AG04449 (cell line): ENCODE measurements at regions not wholly inside any gene's neighbourhood (a gene's known extent, or its start where the extent isn't known, plus 50 kb on each side); places are given as distances from the start of the nearest gene placed in this dataset.

Experiments
- CTCF ChIA-PET: fragments of 350-600 bp; formaldehyde crosslinking; extraction: SDS; loops from one replicate; lab custom pipeline; 2021; ENCODE audit warnings: antibody characterized with exemption; lab: Yijun Ruan, JAX
- POLR2A ChIA-PET: fragments of 400-600, 350-600 bp; formaldehyde crosslinking; extraction: SDS; loops from one replicate; lab custom pipeline; 2020; ENCODE audit warnings: antibody characterized with exemption, inconsistent platforms; lab: Yijun Ruan, JAX
- DNase-seq: peaks from one replicate; pipeline ENCODE4 v3.0.0-alpha.2; 2010; ENCODE audit warnings: low read depth, low spot score
- H3K4me3 ChIP-seq: 2 replicates; pipeline ENCODE4 v1.5.1; 2011; ENCODE audit warnings: low read depth, mild to moderate bottlenecking, control low read depth, low read length
- CTCF ChIP-seq: IDR thresholded peaks from one replicate; pipeline ENCODE4 v1.5.1; 2011; ENCODE audit warnings: mild to moderate bottlenecking, moderate library complexity, low read length, control low read depth, inconsistent platforms; ENCODE audit not compliant: insufficient read depth; ENCODE audit errors: missing control alignments

GRCh38 chr12:97299847-97300246 lies 162.8 kb upstream of the RMST start:
- DNase-seq, result no peak
- POLR2A ChIA-PET, result no interaction called here
- no peak overlapping the region for H3K4me3 ChIP-seq
- TF ChIP-seq CTCF, result no peak
- CTCF ChIA-PET, result no interaction called here

GRCh38 chr12:97300431-97300830 lies 162.2 kb upstream of the RMST start:
- H3K4me3 ChIP-seq, result no peak overlapping the region
- DNase-seq, result no peak
- ChIA-PET CTCF (no interaction called here), POLR2A (no interaction called here)
- TF ChIP-seq CTCF, result no peak

GRCh38 chr12:97300891-97301290 lies 161.7 kb upstream of the RMST start:
- no peak for TF ChIP-seq CTCF
- DNase-seq, result no peak

GRCh38 chr12:97301576-97301975 lies 161.0 kb upstream of the RMST start:
- no peak for DNase-seq
- CTCF ChIA-PET, result no interaction called here
- no peak for TF ChIP-seq CTCF
- POLR2A ChIA-PET, result no interaction called here
- H3K4me3 ChIP-seq, result no peak overlapping the region

More at GRCh38 chr12:97300891-97301290, 161.7 kb upstream of the RMST start:
- CTCF ChIA-PET, result no interaction called here
- POLR2A ChIA-PET, result no interaction called here
- no peak overlapping the region for H3K4me3 ChIP-seq

GRCh38 chr12:97305651-97306050 lies 157.0 kb upstream of the RMST start:
- no peak for DNase-seq
- no peak for TF ChIP-seq CTCF
- ChIA-PET POLR2A (no interaction called here), CTCF (interaction anchor here (1.4 to 5.5 kb wide), 2 partner anchors 318 to 728 kb away, joined by 4 to 79 read pairs; no protein-coding TSS in a partner anchor)
- H3K4me3 ChIP-seq, result no peak overlapping the region

GRCh38 chr12:97306147-97306546 lies 156.5 kb upstream of the RMST start:
- ChIA-PET POLR2A (no interaction called here), CTCF (interaction anchor here (1.4 to 5.5 kb wide), 2 partner anchors 318 to 728 kb away, joined by 4 to 79 read pairs; no protein-coding TSS in a partner anchor)
- TF ChIP-seq CTCF, result no peak
- DNase-seq, result no peak
- no peak overlapping the region for H3K4me3 ChIP-seq
